ENCODE measurements at regions not wholly inside any gene's neighbourhood (a gene's known extent, or its start where the extent isn't known, plus 50 kb on each side); places are given as distances from the start of the nearest gene placed in this dataset.

GRCh38 chr9:13920557-13920956 is 393.4 kb downstream of the NFIB start:
- CTCF ChIA-PET = no interaction called here
- no peak for TF ChIP-seq EZH2 (IDR thresholded peaks at IDR 0.05; ENCODE audit: borderline replicate concordance, low read depth, low read length, poor library complexity, severe bottlenecking)
- TF ChIP-seq CTCF (conservative IDR thresholded peaks at IDR 0.05; ENCODE audit: low read depth, low read length) = no peak
- POLR2A ChIA-PET (ENCODE audit: low non-redundant PET) = no interaction called here
- Histone ChIP-seq H3K27me3 (replicated peaks; ENCODE audit: insufficient read depth, low read depth, low read length, poor library complexity) (no peaks in the 10 kb centered on the region), H3K4me1 (ENCODE audit: insufficient read depth, low read length, poor library complexity, severe bottlenecking) (no peaks in the 10 kb centered on the region), H3K36me3 (ENCODE audit: insufficient read depth, low read length, poor library complexity, severe bottlenecking) (no peaks in the 10 kb centered on the region), H3K27ac (ENCODE audit: low read depth, low read length, poor library complexity, severe bottlenecking) (no peak overlapping the region), H3K4me3 (ENCODE audit: low read depth, low read length, poor library complexity, severe bottlenecking) (no peak overlapping the region), H3K9me3 (ENCODE audit: low read depth, low read length, poor library complexity, severe bottlenecking) (no peaks in the 10 kb centered on the region)
- intact Hi-C loops (cut with micrococcal nuclease; ENCODE audit: unreplicated experiment) = loop anchor here (10.0 kb wide), 1 partner anchor 56 kb away; no protein-coding TSS in a partner anchor
- DNase-seq (ENCODE audit: low spot score) = no peak
- no TSS peak for BruUV-seq (replicated peaks)

GRCh38 chr9:13919401-13919800 is 394.5 kb downstream of the NFIB start:
- H3K4me3 ChIP-seq (ENCODE audit: low read depth, low read length, poor library complexity, severe bottlenecking) = no peak overlapping the region
- no peak overlapping the region for H3K27ac ChIP-seq (ENCODE audit: low read depth, low read length, poor library complexity, severe bottlenecking)
- H3K27me3 ChIP-seq (replicated peaks; ENCODE audit: insufficient read depth, low read depth, low read length, poor library complexity) = no peaks in the 10 kb centered on the region
- BruUV-seq (replicated peaks) = no TSS peak
- no peaks in the 10 kb centered on the region for H3K36me3 ChIP-seq (ENCODE audit: insufficient read depth, low read length, poor library complexity, severe bottlenecking)
- ChIA-PET POLR2A (ENCODE audit: low non-redundant PET) (no interaction called here), CTCF (no interaction called here)
- no peaks in the 10 kb centered on the region for H3K9me3 ChIP-seq (ENCODE audit: low read depth, low read length, poor library complexity, severe bottlenecking)
- no peak for DNase-seq (ENCODE audit: low spot score)
- H3K4me1 ChIP-seq (ENCODE audit: insufficient read depth, low read length, poor library complexity, severe bottlenecking) = no peaks in the 10 kb centered on the region
- intact Hi-C loops (cut with micrococcal nuclease; ENCODE audit: unreplicated experiment) = no loop called here
- no peak for TF ChIP-seq EZH2 (IDR thresholded peaks at IDR 0.05; ENCODE audit: borderline replicate concordance, low read depth, low read length, poor library complexity, severe bottlenecking)
- no peak for TF ChIP-seq CTCF (conservative IDR thresholded peaks at IDR 0.05; ENCODE audit: low read depth, low read length)

GRCh38 chr9:13917534-13917933 is 396.4 kb downstream of the NFIB start:
- no peaks in the 10 kb centered on the region for H3K27me3 ChIP-seq (replicated peaks; ENCODE audit: insufficient read depth, low read depth, low read length, poor library complexity)
- CTCF ChIA-PET = no interaction called here
- POLR2A ChIA-PET (ENCODE audit: low non-redundant PET) = no interaction called here
- no peaks in the 10 kb centered on the region for H3K36me3 ChIP-seq (ENCODE audit: insufficient read depth, low read length, poor library complexity, severe bottlenecking)
- H3K4me3 ChIP-seq (ENCODE audit: low read depth, low read length, poor library complexity, severe bottlenecking) = no peak overlapping the region
- no peaks in the 10 kb centered on the region for H3K9me3 ChIP-seq (ENCODE audit: low read depth, low read length, poor library complexity, severe bottlenecking)
- no peak for DNase-seq (ENCODE audit: low spot score)
- no TSS peak for BruUV-seq (replicated peaks)
- intact Hi-C loops (cut with micrococcal nuclease; ENCODE audit: unreplicated experiment) = no loop called here
- H3K4me1 ChIP-seq (ENCODE audit: insufficient read depth, low read length, poor library complexity, severe bottlenecking) = no peaks in the 10 kb centered on the region
- no peak overlapping the region for H3K27ac ChIP-seq (ENCODE audit: low read depth, low read length, poor library complexity, severe bottlenecking)
- TF ChIP-seq CTCF (conservative IDR thresholded peaks at IDR 0.05; ENCODE audit: low read depth, low read length) (no peak), EZH2 (IDR thresholded peaks at IDR 0.05; ENCODE audit: borderline replicate concordance, low read depth, low read length, poor library complexity, severe bottlenecking) (no peak)

All from A673 (cell line).